SU-DHL-6 (cell line): ENCODE measurements at regions not wholly inside any gene's neighbourhood (a gene's known extent, or its start where the extent isn't known, plus 50 kb on each side); places are given as distances from the start of the nearest gene placed in this dataset.

ENCODE experiments used
- H2AFZ ChIP-seq: fragments of 200-600 bp; sonication (generic); 2 replicates; pipeline ENCODE4 v1.6.1; 2014; ENCODE audit warnings: low read depth, mild to moderate bottlenecking, moderate library complexity, mixed read lengths, antibody characterized with exemption, low read length; ENCODE audit not compliant: severe bottlenecking
- H3F3A ChIP-seq: fragments of 200-600 bp; shearing (Covaris generic); 2 replicates; pipeline ENCODE4 v1.6.0; 2016; ENCODE audit warnings: antibody characterized with exemption, mild to moderate bottlenecking; ENCODE audit not compliant: insufficient read depth
- H3K27ac ChIP-seq: fragments of 200-600 bp; sonication (generic); 2 replicates; pipeline ENCODE4 v1.5.1; 2016; ENCODE audit warnings: low read depth, mild to moderate bottlenecking, low read length, moderate library complexity, mixed read lengths
- H3K27me3 ChIP-seq: fragments of 200-600 bp; sonication (generic), shearing (Covaris generic); 2 replicates; pipeline ENCODE4 v1.6.0; 2014; ENCODE audit warnings: mild to moderate bottlenecking, low read length
- H3K36me3 ChIP-seq: fragments of 200-600 bp; sonication (generic); 2 replicates; pipeline ENCODE4 v1.6.1; 2014; ENCODE audit warnings: mild to moderate bottlenecking, low read length, mixed read lengths
- H3K4me2 ChIP-seq: fragments of 300-600, 200-600 bp; shearing (Covaris generic), sonication (generic); 2 replicates; pipeline ENCODE4 v1.6.0; 2014; ENCODE audit warnings: low read length, low read depth, mild to moderate bottlenecking; ENCODE audit not compliant: poor library complexity, severe bottlenecking
- H3K4me3 ChIP-seq: fragments of 200-600 bp; sonication (generic); 2 replicates; pipeline ENCODE4 v1.5.1; 2014; ENCODE audit warnings: antibody characterized with exemption, low read length, mild to moderate bottlenecking, mixed read lengths; ENCODE audit not compliant: insufficient read depth, poor library complexity, severe bottlenecking
- H3K79me2 ChIP-seq: fragments of 200-600 bp; sonication (generic); 2 replicates; pipeline ENCODE4 v1.6.1; 2014; ENCODE audit warnings: mild to moderate bottlenecking, low read length, moderate library complexity; ENCODE audit not compliant: insufficient read depth
- H3K9ac ChIP-seq: fragments of 200-600 bp; sonication (generic); 2 replicates; pipeline ENCODE4 v1.7.0; 2014; ENCODE audit warnings: mild to moderate bottlenecking, low read length
- H3K9me2 ChIP-seq: fragments of 200-600 bp; sonication (generic); replicated peaks from 2 replicates; pipeline ENCODE4 v1.6.1; 2014; ENCODE audit warnings: low read length; ENCODE audit not compliant: insufficient read depth
- H3K9me3 ChIP-seq: fragments of 200-600 bp; sonication (generic); 2 replicates; pipeline ENCODE4 v1.6.1; 2014; ENCODE audit warnings: low read length, mixed read lengths; ENCODE audit not compliant: insufficient read depth
- H4K20me1 ChIP-seq: fragments of 200-600 bp; sonication (generic); 2 replicates; pipeline ENCODE4 v1.6.1; 2014; ENCODE audit warnings: low read depth, mild to moderate bottlenecking, antibody characterized with exemption, low read length, moderate library complexity, mixed read lengths
- EZH2phosphoT487 ChIP-seq: fragments of 200-600 bp; sonication (generic), shearing (Covaris generic); conservative IDR thresholded peaks from 2 replicates; pipeline ENCODE4 v1.6.1; 2018; ENCODE audit warnings: mild to moderate bottlenecking, antibody characterized with exemption, low read length, moderate library complexity, mixed read lengths
- TF ChIP-seq, protein P1 (sequence below): fragments of 200-600 bp; sonication (generic); IDR thresholded peaks from one replicate; pipeline ENCODE4 v1.5.1; 2017; ENCODE audit warnings: antibody characterized with exemption, mild to moderate bottlenecking, low read length, moderate library complexity; ENCODE audit not compliant: insufficient read depth, poor library complexity, severe bottlenecking

DNA sequence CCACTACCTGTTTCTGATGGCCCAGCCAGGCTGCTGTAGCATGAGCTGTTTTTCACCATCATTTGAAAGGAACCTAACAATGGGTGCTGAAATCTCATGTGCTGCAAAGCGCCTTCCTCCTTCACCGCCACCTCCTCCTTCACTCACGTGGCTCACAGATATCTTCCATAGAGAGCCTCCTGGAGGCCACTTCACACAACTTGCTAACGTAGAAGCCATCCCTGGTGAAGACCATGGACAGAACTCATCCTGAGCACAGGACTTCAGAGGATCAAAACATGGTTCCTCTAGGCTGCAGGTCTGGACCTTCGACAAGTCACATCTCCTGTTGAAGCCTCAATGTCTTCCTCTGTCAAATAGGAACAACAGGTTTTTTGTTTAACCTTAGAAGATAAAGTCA is 155.5 kb upstream of the RAD23B start:
- no peak for TF ChIP-seq EZH2phosphoT487
- TF ChIP-seq, protein P1, sequence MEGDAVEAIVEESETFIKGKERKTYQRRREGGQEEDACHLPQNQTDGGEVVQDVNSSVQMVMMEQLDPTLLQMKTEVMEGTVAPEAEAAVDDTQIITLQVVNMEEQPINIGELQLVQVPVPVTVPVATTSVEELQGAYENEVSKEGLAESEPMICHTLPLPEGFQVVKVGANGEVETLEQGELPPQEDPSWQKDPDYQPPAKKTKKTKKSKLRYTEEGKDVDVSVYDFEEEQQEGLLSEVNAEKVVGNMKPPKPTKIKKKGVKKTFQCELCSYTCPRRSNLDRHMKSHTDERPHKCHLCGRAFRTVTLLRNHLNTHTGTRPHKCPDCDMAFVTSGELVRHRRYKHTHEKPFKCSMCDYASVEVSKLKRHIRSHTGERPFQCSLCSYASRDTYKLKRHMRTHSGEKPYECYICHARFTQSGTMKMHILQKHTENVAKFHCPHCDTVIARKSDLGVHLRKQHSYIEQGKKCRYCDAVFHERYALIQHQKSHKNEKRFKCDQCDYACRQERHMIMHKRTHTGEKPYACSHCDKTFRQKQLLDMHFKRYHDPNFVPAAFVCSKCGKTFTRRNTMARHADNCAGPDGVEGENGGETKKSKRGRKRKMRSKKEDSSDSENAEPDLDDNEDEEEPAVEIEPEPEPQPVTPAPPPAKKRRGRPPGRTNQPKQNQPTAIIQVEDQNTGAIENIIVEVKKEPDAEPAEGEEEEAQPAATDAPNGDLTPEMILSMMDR: no peak
- no peak overlapping the region for H3K27ac ChIP-seq
- no peaks in the 10 kb centered on the region for H3K27me3 ChIP-seq
- no peaks in the 10 kb centered on the region for H3K9me3 ChIP-seq
- H3K9ac ChIP-seq: no peak overlapping the region
- H3K79me2 ChIP-seq: no peaks in the 10 kb centered on the region
- no peak overlapping the region for H3K4me2 ChIP-seq
- no peaks in the 10 kb centered on the region for H3K36me3 ChIP-seq
- no peaks in the 10 kb centered on the region for H4K20me1 ChIP-seq
- no peaks in the 10 kb centered on the region for H3F3A ChIP-seq
- H2AFZ ChIP-seq: no peak overlapping the region
- no peaks in the 10 kb centered on the region for H3K9me2 ChIP-seq
- H3K4me3 ChIP-seq: no peak overlapping the region

DNA sequence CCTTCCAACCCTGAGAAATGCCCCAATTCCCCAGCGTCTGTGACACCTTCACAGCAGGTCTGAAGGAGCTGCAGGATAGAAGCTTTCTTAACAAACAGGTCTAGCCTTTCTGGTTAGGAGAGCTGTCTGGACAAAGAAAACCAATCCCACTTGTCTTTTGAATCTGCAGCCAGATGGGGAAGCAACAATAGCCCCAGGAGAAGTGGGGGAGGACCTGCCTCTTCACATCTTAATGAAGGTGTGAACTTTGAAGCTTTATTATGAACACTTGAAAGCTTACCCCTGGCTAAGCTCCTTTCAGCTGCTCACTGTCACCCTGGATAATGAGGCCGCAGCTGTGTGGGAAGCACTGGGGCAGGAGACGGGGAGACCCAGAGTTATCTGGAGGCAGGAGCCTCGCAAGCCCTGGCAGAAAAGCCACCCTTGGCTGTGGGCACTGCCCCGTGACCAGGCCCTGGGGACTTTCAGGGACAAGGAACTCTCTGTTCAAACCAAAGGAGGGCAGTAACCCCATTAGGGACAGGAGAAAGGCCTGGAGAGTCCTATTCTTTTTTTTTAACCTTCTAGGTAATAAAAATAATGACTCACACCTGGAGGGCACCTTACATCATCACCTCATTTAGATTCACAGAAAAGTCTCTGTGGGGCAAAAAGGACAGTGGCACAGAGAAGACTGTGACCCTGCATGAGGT is 151.8 kb upstream of the RAD23B start:
- no peak overlapping the region for H2AFZ ChIP-seq
- no peaks in the 10 kb centered on the region for H3F3A ChIP-seq
- H3K36me3 ChIP-seq: no peaks in the 10 kb centered on the region
- no peaks in the 10 kb centered on the region for H3K9me2 ChIP-seq
- H3K79me2 ChIP-seq: no peaks in the 10 kb centered on the region
- no peak overlapping the region for H3K4me3 ChIP-seq
- TF ChIP-seq, protein P1: no peak
- TF ChIP-seq EZH2phosphoT487: no peak
- no peaks in the 10 kb centered on the region for H3K9me3 ChIP-seq
- H3K27ac ChIP-seq: no peak overlapping the region
- H3K9ac ChIP-seq: no peak overlapping the region
- H3K27me3 ChIP-seq: no peaks in the 10 kb centered on the region
- no peaks in the 10 kb centered on the region for H4K20me1 ChIP-seq
- no peak overlapping the region for H3K4me2 ChIP-seq

- H3K9me2 ChIP-seq: no peaks in the 10 kb centered on the region
- H3K79me2 ChIP-seq: no peaks in the 10 kb centered on the region
- no peaks in the 10 kb centered on the region for H3K9me3 ChIP-seq
- H3K9ac ChIP-seq: no peak overlapping the region
- H3K4me2 ChIP-seq: no peak overlapping the region
- no peak overlapping the region for H2AFZ ChIP-seq
- H4K20me1 ChIP-seq: no peaks in the 10 kb centered on the region
- no peak overlapping the region for H3K27ac ChIP-seq
- no peak for TF ChIP-seq EZH2phosphoT487
- TF ChIP-seq, protein P1: no peak
- H3F3A ChIP-seq: no peaks in the 10 kb centered on the region
- no peak overlapping the region for H3K4me3 ChIP-seq
- no peaks in the 10 kb centered on the region for H3K36me3 ChIP-seq
- no peaks in the 10 kb centered on the region for H3K27me3 ChIP-seq
Measured at GRCh38 chr9:107136296-107136695, 146.8 kb upstream of the RAD23B start.
